NCI-H82 treated with DMSO at 0.1 percent for 48 hours (cell line): ENCODE measurements at regions not wholly inside any gene's neighbourhood (a gene's known extent, or its start where the extent isn't known, plus 50 kb on each side); places are given as distances from the start of the nearest gene placed in this dataset.
A peak's percentile ranks its signal among the peaks of the same experiment; 100 is the strongest.

Experiments
- DNase-seq: peaks from one replicate; lab custom pipeline; 2025; ENCODE audit not compliant: unreplicated experiment; lab: John Stamatoyannopoulos, UW

GRCh38 chr4:60117726-60118323 is 1082.3 kb upstream of the ADGRL3 start:
- DNase-seq = no peak

GRCh38 chr4:60122820-60123219 is 1077.3 kb upstream of the ADGRL3 start:
- no peak for DNase-seq

- no peak for DNase-seq
Observed at GRCh38 chr4:60128888-60129287, 1071.2 kb upstream of the ADGRL3 start.

GRCh38 chr4:60129740-60130139 is 1070.4 kb upstream of the ADGRL3 start:
- DNase-seq = no peak

- DNase-seq = no peak
Observed at GRCh38 chr4:60133375-60133774, 1066.8 kb upstream of the ADGRL3 start.

GRCh38 chr4:60134099-60134498 is 1066.0 kb upstream of the ADGRL3 start:
- no peak for DNase-seq

- no peak for DNase-seq
Observed at GRCh38 chr4:60155088-60155487, 1045.0 kb upstream of the ADGRL3 start.

GRCh38 chr4:60173103-60173502 is 1027.0 kb upstream of the ADGRL3 start:
- no peak for DNase-seq

GRCh38 chr4:60173718-60174117 is 1026.4 kb upstream of the ADGRL3 start:
- DNase-seq = no peak

GRCh38 chr4:60175241-60175640 is 1024.9 kb upstream of the ADGRL3 start:
- no peak for DNase-seq

- no peak for DNase-seq
Observed at GRCh38 chr4:60187428-60187827, 1012.7 kb upstream of the ADGRL3 start.

- DNase-seq = no peak
Observed at GRCh38 chr4:60189286-60189685, 1010.8 kb upstream of the ADGRL3 start.

GRCh38 chr4:60194214-60194613 is 1005.9 kb upstream of the ADGRL3 start:
- DNase-seq = no peak

GRCh38 chr4:60195256-60195655 is 1004.9 kb upstream of the ADGRL3 start:
- no peak for DNase-seq

- DNase-seq = peak; percentile 34
Observed at GRCh38 chr4:60201052-60201673, 999.0 kb upstream of the ADGRL3 start.

GRCh38 chr4:60209588-60209987 is 990.5 kb upstream of the ADGRL3 start:
- DNase-seq = no peak

- no peak for DNase-seq
Observed at GRCh38 chr4:60215906-60216305, 984.2 kb upstream of the ADGRL3 start.

GRCh38 chr4:60216752-60217151 is 983.4 kb upstream of the ADGRL3 start:
- no peak for DNase-seq

GRCh38 chr4:60221866-60222265 is 978.3 kb upstream of the ADGRL3 start:
- no peak for DNase-seq

- no peak for DNase-seq
Observed at GRCh38 chr4:60223208-60223923, 976.8 kb upstream of the ADGRL3 start.

- DNase-seq = no peak
Observed at GRCh38 chr4:60241866-60242265, 958.3 kb upstream of the ADGRL3 start.

GRCh38 chr4:60249784-60250183 is 950.3 kb upstream of the ADGRL3 start:
- DNase-seq = no peak
